ENCODE measurements at regions not wholly inside any gene's neighbourhood (a gene's known extent, or its start where the extent isn't known, plus 50 kb on each side); places are given as distances from the start of the nearest gene placed in this dataset.

DNA sequence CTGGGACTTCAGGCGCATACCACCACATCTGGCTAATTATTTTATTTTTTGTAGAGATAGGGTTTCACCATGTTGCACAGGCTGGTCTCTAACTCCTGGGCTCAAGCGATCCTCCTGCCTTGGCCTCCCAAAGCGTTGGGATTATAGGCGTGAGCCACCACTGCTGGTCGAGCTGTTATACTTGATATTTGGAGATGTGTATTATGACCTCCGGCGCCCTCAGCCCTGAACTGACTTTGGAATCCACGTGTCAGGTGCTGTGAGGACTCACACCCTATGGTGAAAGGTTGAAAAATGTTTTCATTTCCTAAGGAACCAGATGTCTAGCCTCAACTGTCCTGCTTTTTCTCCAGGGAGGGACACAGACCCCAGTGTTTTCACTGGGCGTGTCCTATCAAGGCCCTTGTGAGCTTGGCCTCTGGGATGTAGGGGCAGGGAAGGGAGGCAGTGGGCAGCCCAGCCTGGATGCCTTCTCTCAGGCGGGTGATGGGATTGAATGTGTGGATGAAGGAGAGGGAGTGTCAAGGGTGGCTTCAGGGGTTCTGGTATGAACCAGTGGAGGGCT, 56.4 kb upstream of the HAAO start:
- TF ChIP-seq, protein P1, sequence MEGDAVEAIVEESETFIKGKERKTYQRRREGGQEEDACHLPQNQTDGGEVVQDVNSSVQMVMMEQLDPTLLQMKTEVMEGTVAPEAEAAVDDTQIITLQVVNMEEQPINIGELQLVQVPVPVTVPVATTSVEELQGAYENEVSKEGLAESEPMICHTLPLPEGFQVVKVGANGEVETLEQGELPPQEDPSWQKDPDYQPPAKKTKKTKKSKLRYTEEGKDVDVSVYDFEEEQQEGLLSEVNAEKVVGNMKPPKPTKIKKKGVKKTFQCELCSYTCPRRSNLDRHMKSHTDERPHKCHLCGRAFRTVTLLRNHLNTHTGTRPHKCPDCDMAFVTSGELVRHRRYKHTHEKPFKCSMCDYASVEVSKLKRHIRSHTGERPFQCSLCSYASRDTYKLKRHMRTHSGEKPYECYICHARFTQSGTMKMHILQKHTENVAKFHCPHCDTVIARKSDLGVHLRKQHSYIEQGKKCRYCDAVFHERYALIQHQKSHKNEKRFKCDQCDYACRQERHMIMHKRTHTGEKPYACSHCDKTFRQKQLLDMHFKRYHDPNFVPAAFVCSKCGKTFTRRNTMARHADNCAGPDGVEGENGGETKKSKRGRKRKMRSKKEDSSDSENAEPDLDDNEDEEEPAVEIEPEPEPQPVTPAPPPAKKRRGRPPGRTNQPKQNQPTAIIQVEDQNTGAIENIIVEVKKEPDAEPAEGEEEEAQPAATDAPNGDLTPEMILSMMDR (IDR thresholded peaks at IDR 0.05; ENCODE audit: poor library complexity): no peak
- no peak for TF ChIP-seq EZH2 (IDR thresholded peaks at IDR 0.05; ENCODE audit: borderline replicate concordance)
- TF ChIP-seq EZH2phosphoT487 (IDR thresholded peaks at IDR 0.05; ENCODE audit: low read depth, severe bottlenecking, unreplicated experiment): no peak
